ENCODE measurements at regions not wholly inside any gene's neighbourhood (a gene's known extent, or its start where the extent isn't known, plus 50 kb on each side); places are given as distances from the start of the nearest gene placed in this dataset.
"Not testable (repeated sequence)": the region's sequence is repeated elsewhere in the genome, so short reads cannot be mapped to it uniquely, and the experiment has no call there.

- no peak for DNase-seq (ENCODE audit: low read depth, low spot score)
Observed at GRCh38 chr18:71105078-71105819, 816.4 kb downstream of the SOCS6 start.

- no peak for DNase-seq (ENCODE audit: low read depth, low spot score)
Observed at GRCh38 chr18:71079606-71080005, 790.8 kb downstream of the SOCS6 start.

- no peak for DNase-seq (ENCODE audit: low read depth, low spot score)
Observed at GRCh38 chr18:71077451-71077850, 788.6 kb downstream of the SOCS6 start.

GRCh38 chr18:71075147-71075546 lies 786.3 kb downstream of the SOCS6 start:
- DNase-seq (ENCODE audit: low read depth, low spot score), result no peak

- no peak for DNase-seq (ENCODE audit: low read depth, low spot score)
Observed at GRCh38 chr18:71068338-71068737, 779.5 kb downstream of the SOCS6 start.

GRCh38 chr18:71049893-71050292 lies 761.0 kb downstream of the SOCS6 start:
- DNase-seq (ENCODE audit: low read depth, low spot score), result no peak

GRCh38 chr18:71047882-71048281 lies 759.0 kb downstream of the SOCS6 start:
- no peak for DNase-seq (ENCODE audit: low read depth, low spot score)

GRCh38 chr18:71045331-71046065 lies 756.7 kb downstream of the SOCS6 start:
- DNase-seq (ENCODE audit: low read depth, low spot score), result no peak

GRCh38 chr18:71040161-71040560 lies 751.3 kb downstream of the SOCS6 start:
- no peak for DNase-seq (ENCODE audit: low read depth, low spot score)

- no peak for DNase-seq (ENCODE audit: low read depth, low spot score)
Observed at GRCh38 chr18:71038196-71038595, 749.4 kb downstream of the SOCS6 start.

- DNase-seq (ENCODE audit: low read depth, low spot score), result no peak
Observed at GRCh38 chr18:71036783-71037182, 747.9 kb downstream of the SOCS6 start.

GRCh38 chr18:71031296-71032191 lies 742.7 kb downstream of the SOCS6 start:
- DNase-seq (ENCODE audit: low read depth, low spot score), result not testable (repeated sequence)

- not testable (repeated sequence) for DNase-seq (ENCODE audit: low read depth, low spot score)
Observed at GRCh38 chr18:71030085-71030484, 741.2 kb downstream of the SOCS6 start.

GRCh38 chr18:71028285-71028762 lies 739.5 kb downstream of the SOCS6 start:
- DNase-seq (ENCODE audit: low read depth, low spot score), result no peak

- DNase-seq (ENCODE audit: low read depth, low spot score), result no peak
Observed at GRCh38 chr18:71027531-71027930, 738.7 kb downstream of the SOCS6 start.

- no peak for DNase-seq (ENCODE audit: low read depth, low spot score)
Observed at GRCh38 chr18:71025505-71026225, 736.8 kb downstream of the SOCS6 start.

GRCh38 chr18:71022389-71022788 lies 733.5 kb downstream of the SOCS6 start:
- no peak for DNase-seq (ENCODE audit: low read depth, low spot score)

GRCh38 chr18:71021030-71021362 lies 732.2 kb downstream of the SOCS6 start:
- DNase-seq (ENCODE audit: low read depth, low spot score), result no peak

GRCh38 chr18:71020342-71021029 lies 731.6 kb downstream of the SOCS6 start:
- no peak for DNase-seq (ENCODE audit: low read depth, low spot score)

GRCh38 chr18:71018816-71019215 lies 730.0 kb downstream of the SOCS6 start:
- no peak for DNase-seq (ENCODE audit: low read depth, low spot score)

GRCh38 chr18:71012789-71013188 lies 723.9 kb downstream of the SOCS6 start:
- no peak for DNase-seq (ENCODE audit: low read depth, low spot score)

Measured in brain pericyte (primary cell).